ENCODE measurements at regions not wholly inside any gene's neighbourhood (a gene's known extent, or its start where the extent isn't known, plus 50 kb on each side); places are given as distances from the start of the nearest gene placed in this dataset.

DNA sequence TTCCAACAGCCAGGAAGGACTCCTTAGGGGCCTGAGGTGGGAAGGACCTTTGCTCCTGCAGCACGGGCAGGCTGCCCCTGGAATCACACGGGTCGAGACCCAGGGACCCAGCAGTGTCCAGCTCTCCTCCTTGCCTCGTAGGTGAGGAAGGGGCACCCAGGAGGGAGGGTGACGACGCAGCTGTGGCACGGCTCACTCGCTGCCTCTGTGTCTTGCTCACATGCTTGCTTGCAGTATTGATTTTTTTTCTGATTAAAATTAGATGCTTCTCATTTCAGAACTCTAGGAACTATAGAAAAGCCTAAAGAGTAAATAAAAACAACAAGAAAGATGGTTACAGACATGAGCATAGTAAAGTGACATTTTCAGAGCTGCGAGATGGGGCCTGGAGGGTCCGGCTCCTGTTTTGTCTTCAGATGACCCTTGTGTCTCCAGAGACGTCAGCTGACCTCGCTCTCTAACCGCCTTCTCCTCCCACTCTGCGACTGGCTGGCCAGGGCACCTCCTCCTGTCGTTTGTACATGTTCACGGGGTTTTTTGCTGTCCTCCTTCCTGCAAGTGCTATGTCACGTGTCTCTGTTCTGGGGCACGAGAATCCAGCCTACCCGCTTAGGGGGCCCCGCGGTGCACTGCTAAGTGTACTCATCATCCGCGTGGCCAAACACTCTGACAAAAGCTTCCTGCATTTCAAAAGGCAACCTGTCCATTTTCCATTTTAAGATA is 65.7 kb upstream of the ZNF236 start:
- DNase-seq, result no peak

More for the DNA sequence above, 65.7 kb upstream of the ZNF236 start:
- Histone ChIP-seq H2BK15ac (ENCODE audit: low read depth, low read length) (no peak overlapping the region), H2AFZ (replicated peaks; ENCODE audit: low read length, poor library complexity) (peak overlapping the region; percentile 33), H4K20me1 (ENCODE audit: insufficient read depth, low read length) (no peaks in the 10 kb centered on the region), H3K79me1 (ENCODE audit: low read depth in 1 of 2, low read length in 2 of 2) (no peaks in the 10 kb centered on the region), H3K9me1 (ENCODE audit: insufficient read depth, low read length) (no peaks in the 10 kb centered on the region), H3K14ac (replicated peaks; ENCODE audit: low read depth, low read length) (no peak overlapping the region), H2AK5ac (ENCODE audit: low read depth, low read length) (no peak overlapping the region), H3K23ac (ENCODE audit: low read depth, low read length) (no peak overlapping the region), H3K18ac (ENCODE audit: low read depth, low read length) (no peak overlapping the region), H2BK5ac (ENCODE audit: low read depth, low read length, poor library complexity, severe bottlenecking) (no peak overlapping the region), H2BK20ac (ENCODE audit: low read depth, low read length) (no peak overlapping the region), H2AK9ac (replicated peaks; ENCODE audit: low read depth, low read length, poor library complexity) (no peak overlapping the region), H3K9ac (ENCODE audit: low read depth, low read length) (no peak overlapping the region), H4K8ac (ENCODE audit: low read depth in 2 of 2, low read length in 2 of 2) (no peak overlapping the region), H3K27ac (ENCODE audit: insufficient read depth, low read length) (no peak overlapping the region), H3K56ac (ENCODE audit: extremely low read depth, insufficient read depth, low read length) (no peak overlapping the region), H3K4me2 (ENCODE audit: low read depth, low read length) (no peak overlapping the region), H2BK120ac (ENCODE audit: low read depth, low read length) (no peak overlapping the region), H3K9me3 (ENCODE audit: control insufficient read depth, insufficient read depth, low read length) (no peaks in the 10 kb centered on the region), H4K91ac (ENCODE audit: insufficient read depth, low read depth, low read length) (no peak overlapping the region), H3K4me3 (ENCODE audit: insufficient read depth, low read depth, low read length) (no peak overlapping the region), H3K36me3 (ENCODE audit: control insufficient read depth, insufficient read depth, low read length) (no peaks in the 10 kb centered on the region), H4K5ac (ENCODE audit: low read depth, low read length) (no peak overlapping the region), H3K27me3 (ENCODE audit: control insufficient read depth, insufficient read depth, low read length) (no peaks in the 10 kb centered on the region; the same call in 1 of the 2 replicates), H3K4ac (ENCODE audit: low read depth, low read length) (no peak overlapping the region), H3K4me1 (ENCODE audit: control insufficient read depth, insufficient read depth, low read length) (no peaks in the 10 kb centered on the region)
- POLR2A ChIA-PET (ENCODE audit: unreplicated experiment), result no interaction called here
- CTCF ChIA-PET, result no interaction called here
- no TSS peak for BruUV-seq (replicated peaks)
- in situ Hi-C loops (cut with MboI; ENCODE audit: low sequenced_read_pairs) (no loop called here), dilution Hi-C loops (cut with HindIII; ENCODE audit: low sequenced_read_pairs, unreplicated experiment) (no loop called here), intact Hi-C loops (cut with micrococcal nuclease) (no loop called here)
- TF ChIP-seq, protein P1, sequence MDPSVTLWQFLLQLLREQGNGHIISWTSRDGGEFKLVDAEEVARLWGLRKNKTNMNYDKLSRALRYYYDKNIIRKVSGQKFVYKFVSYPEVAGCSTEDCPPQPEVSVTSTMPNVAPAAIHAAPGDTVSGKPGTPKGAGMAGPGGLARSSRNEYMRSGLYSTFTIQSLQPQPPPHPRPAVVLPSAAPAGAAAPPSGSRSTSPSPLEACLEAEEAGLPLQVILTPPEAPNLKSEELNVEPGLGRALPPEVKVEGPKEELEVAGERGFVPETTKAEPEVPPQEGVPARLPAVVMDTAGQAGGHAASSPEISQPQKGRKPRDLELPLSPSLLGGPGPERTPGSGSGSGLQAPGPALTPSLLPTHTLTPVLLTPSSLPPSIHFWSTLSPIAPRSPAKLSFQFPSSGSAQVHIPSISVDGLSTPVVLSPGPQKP (IDR thresholded peaks at IDR 0.05; ENCODE audit: borderline replicate concordance, low read depth, low read length), result no peak
- TF ChIP-seq CHD1 (IDR thresholded peaks at IDR 0.05; ENCODE audit: low read depth, low read length) (no peak), CEBPB (IDR thresholded peaks at IDR 0.05; ENCODE audit: low read depth, low read length) (no peak), SMC3 (IDR thresholded peaks at IDR 0.05; ENCODE audit: low read depth, low read length) (no peak), RAD21 (IDR thresholded peaks at IDR 0.05; ENCODE audit: low read length) (no peak), BHLHE40 (IDR thresholded peaks at IDR 0.05; ENCODE audit: low read depth, low read length) (no peak), RFX5 (IDR thresholded peaks at IDR 0.05; ENCODE audit: low read depth, low read length) (no peak)
- TF ChIP-seq, protein P2, sequence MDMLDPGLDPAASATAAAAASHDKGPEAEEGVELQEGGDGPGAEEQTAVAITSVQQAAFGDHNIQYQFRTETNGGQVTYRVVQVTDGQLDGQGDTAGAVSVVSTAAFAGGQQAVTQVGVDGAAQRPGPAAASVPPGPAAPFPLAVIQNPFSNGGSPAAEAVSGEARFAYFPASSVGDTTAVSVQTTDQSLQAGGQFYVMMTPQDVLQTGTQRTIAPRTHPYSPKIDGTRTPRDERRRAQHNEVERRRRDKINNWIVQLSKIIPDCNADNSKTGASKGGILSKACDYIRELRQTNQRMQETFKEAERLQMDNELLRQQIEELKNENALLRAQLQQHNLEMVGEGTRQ (IDR thresholded peaks at IDR 0.05; ENCODE audit: low read depth, low read length), result no peak
- WGBS, 2 experiments (ENCODE audit: extremely low coverage in 2 of 2, insufficient read length in 1 of 2), result 65% methylated on average over 11 of the region's 23 CpGs; no CpG with 5 or more reads in 1 of the 2 experiments
- no peak for ATAC-seq (ENCODE audit: low read depth)

Data from IMR-90 (cell line).